ENCODE measurements at regions not wholly inside any gene's neighbourhood (a gene's known extent, or its start where the extent isn't known, plus 50 kb on each side); places are given as distances from the start of the nearest gene placed in this dataset.

GRCh38 chr6:14444295-14444972 is 326.9 kb downstream of the CD83 start:
- H4K20me1 ChIP-seq (ENCODE audit: control insufficient read depth, insufficient read depth, insufficient read length) = no peaks in the 10 kb centered on the region
- no peak overlapping the region for H2BK12ac ChIP-seq (ENCODE audit: insufficient read length, low read depth, low read length)
- H3K56ac ChIP-seq (ENCODE audit: insufficient read length, low read depth, low read length) = no peak overlapping the region
- no peak overlapping the region for H2AK5ac ChIP-seq (ENCODE audit: insufficient read length, low read length)
- no peak overlapping the region for H3K4ac ChIP-seq (ENCODE audit: low read depth, low read length)
- H2BK15ac ChIP-seq (ENCODE audit: low read depth, low read length) = no peak overlapping the region
- no peak overlapping the region for H2BK120ac ChIP-seq (ENCODE audit: low read depth, low read length, poor library complexity, severe bottlenecking)
- H3K27ac ChIP-seq (ENCODE audit: insufficient read length, low read depth, low read length) = no peak overlapping the region
- no peaks in the 10 kb centered on the region for H3K23me2 ChIP-seq (ENCODE audit: insufficient read length, low read depth, low read length, poor library complexity, severe bottlenecking)
- no peaks in the 10 kb centered on the region for H3K4me1 ChIP-seq (ENCODE audit: insufficient read depth, low read length)
- H3K79me1 ChIP-seq (ENCODE audit: insufficient read depth, low read depth, low read length, poor library complexity, severe bottlenecking) = no peaks in the 10 kb centered on the region
- H3K36me3 Mint-ChIP-seq (ENCODE audit: insufficient read depth in 1 of 3, low read depth in 3 of 3) = peaks cover 4 to 23% (median 12%) of the 10 kb centered on the region in 3 experiments; a peak in 6 of 7 replicates
- no peak overlapping the region for H3K18ac ChIP-seq (ENCODE audit: insufficient read length, low read depth, low read length)
- H4K8ac ChIP-seq (replicated peaks; ENCODE audit: insufficient read length, low read depth, low read length) = no peak overlapping the region
- peaks cover 23 to 26% of the 10 kb centered on the region in 2 experiments for H3K4me1 Mint-ChIP-seq
- TF ChIP-seq, protein P1, sequence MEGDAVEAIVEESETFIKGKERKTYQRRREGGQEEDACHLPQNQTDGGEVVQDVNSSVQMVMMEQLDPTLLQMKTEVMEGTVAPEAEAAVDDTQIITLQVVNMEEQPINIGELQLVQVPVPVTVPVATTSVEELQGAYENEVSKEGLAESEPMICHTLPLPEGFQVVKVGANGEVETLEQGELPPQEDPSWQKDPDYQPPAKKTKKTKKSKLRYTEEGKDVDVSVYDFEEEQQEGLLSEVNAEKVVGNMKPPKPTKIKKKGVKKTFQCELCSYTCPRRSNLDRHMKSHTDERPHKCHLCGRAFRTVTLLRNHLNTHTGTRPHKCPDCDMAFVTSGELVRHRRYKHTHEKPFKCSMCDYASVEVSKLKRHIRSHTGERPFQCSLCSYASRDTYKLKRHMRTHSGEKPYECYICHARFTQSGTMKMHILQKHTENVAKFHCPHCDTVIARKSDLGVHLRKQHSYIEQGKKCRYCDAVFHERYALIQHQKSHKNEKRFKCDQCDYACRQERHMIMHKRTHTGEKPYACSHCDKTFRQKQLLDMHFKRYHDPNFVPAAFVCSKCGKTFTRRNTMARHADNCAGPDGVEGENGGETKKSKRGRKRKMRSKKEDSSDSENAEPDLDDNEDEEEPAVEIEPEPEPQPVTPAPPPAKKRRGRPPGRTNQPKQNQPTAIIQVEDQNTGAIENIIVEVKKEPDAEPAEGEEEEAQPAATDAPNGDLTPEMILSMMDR (conservative IDR thresholded peaks at IDR 0.05) = no peak
- H2BK5ac ChIP-seq (ENCODE audit: insufficient read length, low read length) = no peak overlapping the region
- H4K91ac ChIP-seq (ENCODE audit: insufficient read length, low read depth, low read length) = no peak overlapping the region
- no peaks in the 10 kb centered on the region for H3K79me2 ChIP-seq (ENCODE audit: insufficient read depth, low read length)
- H2AFZ ChIP-seq (ENCODE audit: low read length) = no peak overlapping the region
- H3K23ac ChIP-seq (ENCODE audit: insufficient read length, low read depth, low read length) = no peak overlapping the region
- H3K27me3 ChIP-seq (ENCODE audit: insufficient read depth, low read length) = no peaks in the 10 kb centered on the region
- H3K9me3 ChIP-seq (ENCODE audit: control insufficient read depth, low read depth, low read length) = peaks cover 13% of the 10 kb centered on the region
- no CpG with 5 or more reads among the region's 3 CpGs for WGBS (ENCODE audit: extremely low coverage, insufficient read length, low lambda C conversion rate)
- H3K4me3 Mint-ChIP-seq = no peak overlapping the region
- H3K27ac Mint-ChIP-seq = no peak overlapping the region
- H3K4me2 ChIP-seq (ENCODE audit: insufficient read depth, insufficient read length, low read length) = no peak overlapping the region
- no peak overlapping the region for H3K14ac ChIP-seq (ENCODE audit: insufficient read depth, low read length)
- H3K9me3 Mint-ChIP-seq = peaks cover 13 to 17% of the 10 kb centered on the region in 2 experiments
- H3K27me3 Mint-ChIP-seq (ENCODE audit: low read depth) = peaks cover 3% of the 10 kb centered on the region; the same call in 1 of the 2 replicates
- H3T11ph ChIP-seq (ENCODE audit: low read length) = no peak overlapping the region
- DNase-seq = no peak
- no peak overlapping the region for H3K9ac ChIP-seq (ENCODE audit: extremely low read depth, insufficient read length, low read length)
- no peak overlapping the region for H4K5ac ChIP-seq (ENCODE audit: insufficient read length, low read depth, low read length)
- no peak overlapping the region for H2BK20ac ChIP-seq (ENCODE audit: low read depth, low read length, poor library complexity, severe bottlenecking)
